DMS79 treated with DMSO at 0.1 percent for 48 hours (cell line): ENCODE measurements at regions not wholly inside any gene's neighbourhood (a gene's known extent, or its start where the extent isn't known, plus 50 kb on each side); places are given as distances from the start of the nearest gene placed in this dataset.

Source experiments
- DNase-seq: peaks from one replicate; lab custom pipeline; 2025; lab: John Stamatoyannopoulos, UW

- DNase-seq, result no peak
These were observed 230.7 kb upstream of the PRR20A start for GRCh38 chr13:56909896-56910600.

GRCh38 chr13:56917966-56918365 lies 222.8 kb upstream of the PRR20A start:
- DNase-seq, result no peak

DNA sequence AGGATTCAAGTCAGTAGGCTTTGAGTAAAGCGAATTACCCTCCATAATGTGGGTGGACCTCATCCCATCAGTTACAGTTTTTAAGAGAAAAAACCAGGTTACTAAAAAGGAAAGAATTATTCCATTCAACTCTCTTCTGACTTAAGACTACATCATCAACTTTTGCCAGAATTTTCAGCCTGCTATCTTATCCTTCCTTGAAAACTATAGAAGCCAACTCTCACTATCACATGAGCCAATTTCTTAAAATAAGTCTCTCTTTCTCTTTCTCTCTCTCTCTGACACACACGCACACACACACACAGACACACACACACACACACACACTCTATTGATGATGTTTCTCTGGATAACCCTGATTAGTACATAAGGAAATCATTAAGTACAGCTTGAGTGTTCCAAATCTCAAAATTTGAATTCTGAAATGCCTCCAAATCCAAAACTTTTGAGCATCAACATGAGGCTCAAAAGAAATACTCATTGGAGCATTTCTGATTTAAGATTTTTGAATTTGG lies 217.0 kb upstream of the PRR20A start:
- no peak for DNase-seq

GRCh38 chr13:56924401-56924800 lies 216.3 kb upstream of the PRR20A start:
- DNase-seq, result no peak

DNA sequence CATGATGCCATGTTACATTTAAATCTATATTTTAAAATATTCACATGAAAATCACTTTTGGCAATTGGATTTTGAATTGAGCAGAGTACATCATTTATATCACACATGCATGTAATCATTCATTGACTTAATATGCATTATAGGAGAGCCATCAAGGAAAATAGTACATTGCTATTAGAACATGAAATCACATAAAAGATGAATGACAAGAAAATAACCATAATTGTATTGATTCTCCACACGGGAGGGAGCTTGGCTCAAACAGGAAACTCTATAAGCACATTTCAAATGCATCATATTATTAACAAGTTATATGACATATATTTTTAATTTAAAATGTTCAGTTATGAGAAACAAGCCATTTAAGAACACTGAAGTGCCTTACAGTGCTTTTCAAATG lies 208.6 kb upstream of the PRR20A start:
- no peak for DNase-seq

GRCh38 chr13:56953965-56954364 lies 186.8 kb upstream of the PRR20A start:
- DNase-seq, result no peak

DNA sequence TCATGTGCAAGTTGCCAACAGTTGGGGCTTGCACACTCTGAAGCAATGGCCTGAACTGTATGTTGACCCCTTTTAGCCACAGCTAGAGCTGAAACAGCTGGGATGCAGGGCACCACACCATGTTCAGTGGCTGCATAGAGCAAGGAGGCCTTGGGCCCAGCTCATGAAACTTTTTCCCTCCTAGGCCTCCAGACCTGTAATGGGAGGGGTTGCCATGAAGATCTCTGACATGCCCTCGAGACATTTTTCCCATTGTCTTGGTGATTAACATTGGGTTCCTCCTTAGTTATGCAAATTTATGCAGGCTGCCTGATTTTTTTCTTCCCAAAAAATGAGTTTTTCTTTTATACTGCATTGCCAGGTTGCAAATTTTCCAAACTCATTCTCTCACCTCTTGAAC lies 165.1 kb upstream of the PRR20A start:
- no peak for DNase-seq

- DNase-seq, result no peak
These were observed 159.9 kb upstream of the PRR20A start for GRCh38 chr13:56980856-56981255.

DNA sequence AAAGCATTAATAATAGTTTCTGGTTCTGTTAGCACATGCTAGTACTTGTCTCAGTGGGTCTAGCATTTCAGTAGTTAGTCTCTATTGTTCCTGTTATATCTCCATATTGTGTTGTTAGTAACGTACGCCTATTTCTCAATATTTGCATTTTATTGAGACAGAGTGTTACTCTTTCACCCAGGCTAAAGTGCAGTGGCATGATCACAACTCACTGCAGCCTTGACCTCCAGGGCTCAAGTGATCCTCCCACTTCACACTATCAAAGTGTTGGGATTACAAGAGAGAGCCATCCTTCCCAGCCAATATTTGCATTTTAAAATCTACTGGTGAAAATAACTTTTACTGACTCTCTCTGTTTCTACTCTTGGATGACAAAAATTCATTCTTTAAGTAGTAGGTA lies 154.6 kb upstream of the PRR20A start:
- DNase-seq, result no peak

GRCh38 chr13:56988543-56988942 lies 152.2 kb upstream of the PRR20A start:
- DNase-seq, result no peak

DNA sequence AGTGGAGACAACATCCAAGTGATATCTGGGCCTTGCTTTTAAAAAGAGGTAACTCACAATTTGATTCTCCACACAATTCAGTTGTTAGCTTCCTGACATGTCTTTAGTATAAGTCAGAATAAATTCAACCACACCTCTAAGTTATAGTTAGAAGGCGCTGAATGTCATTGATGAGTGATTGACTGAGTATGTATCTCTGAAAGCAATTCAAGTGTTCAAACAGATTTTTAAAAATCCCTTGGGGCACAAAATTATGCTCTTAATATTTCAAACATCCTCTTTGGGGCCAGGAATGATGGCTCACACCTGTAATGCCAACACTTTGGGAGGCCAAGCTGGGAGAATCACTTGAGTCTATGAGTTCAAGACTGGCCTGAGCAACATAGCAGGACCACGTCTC lies 137.0 kb upstream of the PRR20A start:
- DNase-seq, result no peak

- no peak for DNase-seq
These were observed 123.4 kb upstream of the PRR20A start for GRCh38 chr13:57017357-57017756.

DNA sequence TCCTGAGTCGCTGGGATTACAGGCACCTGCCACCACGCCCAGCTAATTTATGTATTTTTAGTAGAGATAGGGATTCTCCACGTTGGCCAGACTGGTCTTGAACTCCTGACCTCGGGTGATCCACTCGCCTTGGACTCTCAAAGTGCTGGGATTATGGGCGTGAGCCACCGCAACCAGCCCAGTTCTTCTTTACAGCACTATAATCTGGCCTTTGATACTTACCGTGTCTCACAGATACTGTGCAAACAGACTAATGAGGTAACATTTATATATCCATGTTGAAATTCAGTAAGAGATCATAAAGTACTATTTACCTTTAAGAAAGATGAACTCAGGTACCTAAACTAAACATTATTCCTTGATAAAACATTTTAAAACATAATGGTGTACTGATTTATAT lies 121.8 kb upstream of the PRR20A start:
- DNase-seq, result no peak

DNA sequence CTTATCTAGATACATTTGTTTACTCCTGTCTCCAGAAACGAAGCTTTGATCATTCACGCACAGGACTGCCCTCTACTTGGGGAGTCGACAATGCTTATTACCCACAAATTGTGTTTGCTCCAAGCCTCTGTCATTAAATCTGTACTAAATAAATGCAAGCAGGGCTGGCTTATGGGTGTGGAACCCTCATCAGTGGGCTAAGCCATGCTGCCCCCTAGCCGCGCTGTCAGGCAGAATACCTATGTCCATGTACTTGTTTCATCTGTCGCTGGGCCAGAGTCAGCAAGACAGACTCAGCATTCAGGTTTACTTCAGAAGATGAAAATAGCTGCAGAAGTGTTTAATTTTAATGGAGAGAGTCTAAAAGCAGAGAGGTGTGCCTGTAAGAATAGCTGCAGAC lies 110.0 kb upstream of the PRR20A start:
- DNase-seq, result no peak

- DNase-seq, result no peak
These were observed 104.4 kb upstream of the PRR20A start for GRCh38 chr13:57036290-57036689.

DNA sequence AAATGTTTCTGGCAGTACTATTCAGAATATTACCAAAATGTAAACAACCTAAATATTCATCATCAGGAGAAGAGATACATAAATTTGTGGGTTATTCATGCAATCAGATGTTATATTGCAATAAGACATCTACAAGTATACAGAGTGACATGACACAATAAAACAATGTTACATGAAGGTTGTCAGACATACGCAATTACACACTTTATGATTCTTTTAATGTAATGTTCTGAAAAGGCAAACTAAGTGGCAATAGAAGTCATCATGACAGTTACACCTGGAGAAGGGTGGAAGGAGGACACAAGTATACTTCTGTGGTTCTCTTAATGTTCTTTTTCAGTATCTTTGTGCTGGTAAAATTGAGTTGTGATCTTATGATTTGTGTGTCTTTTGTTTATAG lies 95.8 kb upstream of the PRR20A start:
- DNase-seq, result no peak

DNA sequence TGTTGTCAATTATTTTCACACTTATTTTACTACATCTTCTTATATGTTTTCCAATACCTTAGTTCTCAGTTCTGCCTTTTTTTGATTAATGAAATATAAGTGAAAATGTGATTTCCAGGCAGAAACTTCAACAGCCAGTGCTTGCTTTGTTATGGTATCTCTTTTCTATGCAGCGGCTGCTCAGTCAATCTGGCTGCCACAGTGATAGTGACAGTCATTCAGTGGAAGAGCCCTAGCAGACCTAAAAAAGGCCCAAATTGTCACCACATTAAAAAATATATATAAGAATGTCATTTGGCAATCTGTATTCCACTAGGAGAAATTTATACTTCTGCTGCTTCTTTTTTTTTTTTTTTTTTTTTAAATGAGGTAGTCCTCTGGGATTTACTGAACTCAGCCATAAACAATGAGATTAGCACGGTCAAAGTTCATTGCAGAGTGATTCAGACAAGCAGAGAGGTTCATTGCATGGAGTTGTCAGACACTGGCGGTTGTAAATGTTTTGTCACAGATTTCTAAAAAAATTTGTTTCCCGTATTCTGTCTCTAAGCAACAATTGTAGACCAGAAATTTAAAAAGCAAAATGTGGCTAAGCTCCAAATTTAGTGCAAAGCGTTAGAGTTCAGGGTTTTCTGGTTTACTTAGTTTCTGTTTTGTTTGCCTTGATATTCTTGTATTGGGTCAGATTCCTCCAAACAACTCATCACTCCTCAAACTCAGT lies 94.7 kb upstream of the PRR20A start:
- DNase-seq, result no peak

DNA sequence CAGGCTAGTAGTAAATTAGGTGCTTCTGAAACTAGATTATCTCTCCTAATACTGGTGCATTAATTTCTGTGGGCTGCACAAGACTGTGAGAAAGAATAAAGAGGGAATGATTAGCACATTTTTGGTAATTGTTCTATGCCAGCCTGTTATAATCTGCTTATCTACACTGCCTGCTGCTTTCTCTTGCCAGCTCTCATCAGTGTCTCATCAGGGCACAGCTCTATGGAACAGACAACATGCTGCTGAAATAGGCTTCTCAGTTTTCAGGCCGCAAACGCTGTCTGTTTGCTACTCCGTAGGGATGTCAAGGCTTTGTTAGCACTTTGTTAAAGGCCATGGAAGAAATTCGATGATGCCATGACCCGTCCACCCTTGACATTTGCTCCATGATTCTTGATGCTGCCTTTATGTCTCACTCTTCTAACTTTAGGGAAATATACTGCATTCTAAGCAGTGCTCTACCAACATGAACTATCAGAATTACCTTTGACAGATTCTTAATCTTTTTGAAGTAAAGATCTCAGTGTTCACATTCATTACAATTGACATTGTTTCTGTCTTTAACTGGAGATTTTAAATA lies 84.0 kb upstream of the PRR20A start:
- DNase-seq, result no peak

DNA sequence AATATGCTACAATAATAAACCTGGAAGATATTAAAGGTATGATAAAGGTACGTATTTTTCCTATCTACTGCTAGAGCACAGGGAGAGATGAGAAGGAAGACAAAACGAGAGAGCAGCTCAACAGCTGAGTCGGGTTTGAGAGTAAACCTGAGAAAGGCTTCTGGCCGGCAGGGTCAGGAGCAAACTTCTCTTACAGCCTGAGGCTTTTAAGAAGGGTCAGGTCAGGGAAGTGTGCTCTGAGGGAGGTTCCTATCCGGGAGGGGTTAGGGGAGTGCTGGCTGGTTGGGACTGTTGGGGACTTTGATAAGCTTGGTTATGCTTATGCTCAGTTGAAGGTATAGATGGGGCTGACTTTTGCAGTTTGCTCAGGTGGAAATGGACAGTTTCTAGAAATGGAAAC lies 77.7 kb upstream of the PRR20A start:
- DNase-seq, result no peak

GRCh38 chr13:57073983-57074382 lies 66.7 kb upstream of the PRR20A start:
- no peak for DNase-seq

GRCh38 chr13:57075588-57075987 lies 65.1 kb upstream of the PRR20A start:
- DNase-seq, result no peak

GRCh38 chr13:57087006-57087405 lies 53.7 kb upstream of the PRR20A start:
- no peak for DNase-seq
